B cell (primary cell): ENCODE measurements at regions not wholly inside any gene's neighbourhood (a gene's known extent, or its start where the extent isn't known, plus 50 kb on each side); places are given as distances from the start of the nearest gene placed in this dataset.

Experiments
- ATAC-seq: fragments of 200-7000 bp; cut with Tn5 transposase; one replicate; pipeline ENCODE4 v1.10.0; 2021; ENCODE audit warnings: low read depth, mild to moderate bottlenecking, moderate number of reproducible peaks, moderate library complexity
- CTCF ChIA-PET: fragments of 350-600 bp; sonication (Branson Sonifier 250); formaldehyde crosslinking; loops from one replicate; lab custom pipeline; 2021; ENCODE audit warnings: antibody characterized with exemption, inconsistent platforms; lab: Charles Lee
- POLR2A ChIA-PET: fragments of 350-600 bp; sonication (Branson Sonifier 250); formaldehyde crosslinking; loops from one replicate; lab custom pipeline; 2021; ENCODE audit warnings: antibody characterized with exemption; lab: Charles Lee
- DNase-seq: peaks from one replicate; pipeline ENCODE4 v3.0.0; 2013
- H2AFZ ChIP-seq: 2 replicates; pipeline ENCODE4 v1.6.1; 2012; ENCODE audit warnings: mild to moderate bottlenecking, low read depth, low read length; ENCODE audit not compliant: insufficient read depth, poor library complexity, severe bottlenecking
- H3K27ac ChIP-seq, 2 donors: 1 replicate in 1 of 2; 2 replicates in 1 of 2; pipeline ENCODE4 v1.5.1; 2012 to 2013; ENCODE audit warnings: low read length in 2 of 2, mild to moderate bottlenecking in 2 of 2, moderate library complexity in 1 of 2
- H3K27me3 ChIP-seq, 4 experiments: fragments of 200-600 bp in 1 of 4; sonication (generic) in 1 of 4; replicated peaks in 1 of 4; 1 replicate in 2 of 4; 2 replicates in 2 of 4; pipeline versions ENCODE4 v1.6.1 to v1.7.0; 2013 to 2016; ENCODE audit warnings: low read length in 3 of 4, mild to moderate bottlenecking in 2 of 4, mixed read lengths in 1 of 4, moderate library complexity in 1 of 4; ENCODE audit not compliant: insufficient read depth in 4 of 4, control insufficient read depth in 3 of 4; ENCODE audit errors: control extremely low read depth in 1 of 4
- H3K36me3 ChIP-seq, 2 experiments: replicated peaks in 1 of 2; 1 replicate in 1 of 2; 2 replicates in 1 of 2; pipeline versions ENCODE4 v1.6.1 to v1.7.1; 2013; ENCODE audit warnings: low read length in 1 of 2; ENCODE audit not compliant: insufficient read depth in 2 of 2, control insufficient read depth in 1 of 2; ENCODE audit errors: control extremely low read depth in 1 of 2, extremely low read depth in 1 of 2
- H3K4me1 ChIP-seq, 2 donors: fragments of 200-600 bp in 1 of 2; sonication (generic) in 1 of 2; 1 replicate in 1 of 2; 2 replicates in 1 of 2; pipeline versions ENCODE4 v1.5.1 to v1.6.1; 2013 to 2017; ENCODE audit warnings: low read length in 2 of 2; ENCODE audit not compliant: control insufficient read depth in 2 of 2, insufficient read depth in 2 of 2
- H3K4me2 ChIP-seq: replicated peaks from 2 replicates; pipeline ENCODE3; 2012; ENCODE audit warnings: mild to moderate bottlenecking, low read depth, low read length; ENCODE audit not compliant: poor library complexity, severe bottlenecking
- H3K4me3 ChIP-seq, 5 experiments: fragments of 200-600 bp in 1 of 5; sonication (generic) in 1 of 5; 1 replicate in 3 of 5; 2 replicates in 2 of 5; pipeline versions ENCODE4 v1.5.1 to v1.7.0; 2011 to 2016; ENCODE audit warnings: low read length in 4 of 5, mild to moderate bottlenecking in 4 of 5, low read depth in 2 of 5, control low read depth in 1 of 5, moderate library complexity in 1 of 5; ENCODE audit not compliant: insufficient read depth in 1 of 5; ENCODE audit errors: control extremely low read depth in 1 of 5, extremely low read depth in 1 of 5
- H3K79me2 ChIP-seq: fragments of 200-600 bp; sonication (generic); one replicate; pipeline ENCODE4 v1.6.0; 2016; ENCODE audit warnings: low read length; ENCODE audit not compliant: control insufficient read depth, insufficient read depth
- H3K9ac ChIP-seq: fragments of 200-600 bp; sonication (generic); 2 replicates; pipeline ENCODE4 v1.6.1; 2017; ENCODE audit warnings: mild to moderate bottlenecking, low read length, moderate library complexity
- H3K9me3 ChIP-seq, 3 donors: one replicate each; pipeline versions ENCODE4 v1.6.1 to v1.7.1; 2013; ENCODE audit warnings: low read length in 2 of 3; ENCODE audit not compliant: control insufficient read depth in 2 of 3, insufficient read depth in 1 of 3; ENCODE audit errors: control extremely low read depth in 1 of 3
- H4K20me1 ChIP-seq: 2 replicates; pipeline ENCODE4 v1.6.0; 2012; ENCODE audit warnings: mild to moderate bottlenecking, low read length; ENCODE audit not compliant: insufficient read depth, control insufficient read depth, poor library complexity, severe bottlenecking
- H3K27ac Mint-ChIP-seq: one replicate; pipeline ENCODE4 v1.8.0; 2021; ENCODE audit warnings: mixed read lengths
- H3K27me3 Mint-ChIP-seq: one replicate; pipeline ENCODE4 v1.8.0; 2021; ENCODE audit warnings: mixed read lengths
- H3K4me1 Mint-ChIP-seq: one replicate; pipeline ENCODE4 v1.8.0; 2021; ENCODE audit warnings: mixed read lengths
- H3K4me3 Mint-ChIP-seq: one replicate; pipeline ENCODE4 v1.8.0; 2021; ENCODE audit warnings: mixed read lengths
- H3K9me3 Mint-ChIP-seq: one replicate; pipeline ENCODE4 v1.8.0; 2022; ENCODE audit warnings: mixed read lengths; ENCODE audit not compliant: insufficient read depth
- CTCF ChIP-seq: fragments of 200-600 bp; IDR thresholded peaks from one replicate; pipeline ENCODE4 v1.8.0; 2022; ENCODE audit warnings: antibody characterized with exemption, mild to moderate bottlenecking
- EZH2 ChIP-seq: IDR thresholded peaks from 2 replicates; pipeline ENCODE4 v1.6.1; 2012; ENCODE audit warnings: borderline replicate concordance, low read depth, mild to moderate bottlenecking, moderate library complexity, low read length; ENCODE audit not compliant: insufficient read depth, poor library complexity, severe bottlenecking
- WGBS: methylation state at CpG from one replicate; pipeline ENCODE4 v1.1.5; 2013; ENCODE audit warnings: missing lambda C conversion rate; ENCODE audit not compliant: insufficient coverage; 5-methylcytosine and 5-hydroxymethylcytosine counted together
- intact Hi-C: fragments of 100-400 bp; cut with micrococcal nuclease; formaldehyde crosslinking; loops from one replicate; pipeline ENCODE4 v1.10.0; 2022

- Histone ChIP-seq H3K27ac (no peak overlapping the region), H2AFZ (no peak overlapping the region), H3K27me3 (no peaks in the 10 kb centered on the region), H3K4me3 (no peak overlapping the region), H3K4me1 (no peaks in the 10 kb centered on the region), H3K4me2 (no peak overlapping the region), H3K9me3 (peaks cover 0 to 26% (median 0%) of the 10 kb centered on the region in 3 donors), H4K20me1 (no peaks in the 10 kb centered on the region), H3K79me2 (no peaks in the 10 kb centered on the region), H3K9ac (no peak overlapping the region), H3K36me3 (no peaks in the 10 kb centered on the region)
- H3K4me1 Mint-ChIP-seq = peaks cover 4% of the 10 kb centered on the region
- TF ChIP-seq EZH2 (no peak), CTCF (no peak)
- no peaks in the 10 kb centered on the region for H3K27me3 Mint-ChIP-seq
- peaks cover 13% of the 10 kb centered on the region for H3K9me3 Mint-ChIP-seq
- no peak overlapping the region for H3K4me3 Mint-ChIP-seq
- no peak overlapping the region for H3K27ac Mint-ChIP-seq
- DNase-seq = no peak
- intact Hi-C loops = no loop called here
- 64% methylated on average over 11 of the region's 13 CpGs for whole genome bisulfite sequencing
- ChIA-PET POLR2A (no interaction called here), CTCF (no interaction called here)
- ATAC-seq = no peak
These were observed 359.8 kb upstream of the SALL3 start for GRCh38 chr18:78619854-78620253.

GRCh38 chr18:78620326-78620725, 359.3 kb upstream of the SALL3 start:
- H3K4me3 ChIP-seq = no peak overlapping the region
- no peaks in the 10 kb centered on the region for H3K27me3 ChIP-seq
- H3K27ac ChIP-seq = no peak overlapping the region
- no peak overlapping the region for H3K9ac ChIP-seq
- no peak for ATAC-seq
- no peak overlapping the region for H3K4me2 ChIP-seq
- peaks cover 0 to 3% of the 10 kb centered on the region in 2 donors for H3K4me1 ChIP-seq
- Mint-ChIP-seq H3K9me3 (peaks cover 9% of the 10 kb centered on the region), H3K27ac (no peak overlapping the region), H3K4me1 (peaks cover 4% of the 10 kb centered on the region), H3K27me3 (no peaks in the 10 kb centered on the region), H3K4me3 (no peak overlapping the region)
- no peak overlapping the region for H2AFZ ChIP-seq
- CTCF ChIA-PET = no interaction called here
- 91% methylated on average over 6 of the region's 6 CpGs for WGBS
- intact Hi-C loops = no loop called here
- no peaks in the 10 kb centered on the region for H4K20me1 ChIP-seq
- H3K36me3 ChIP-seq = no peaks in the 10 kb centered on the region
- H3K79me2 ChIP-seq = no peaks in the 10 kb centered on the region
- H3K9me3 ChIP-seq = peaks cover 0 to 26% (median 0%) of the 10 kb centered on the region in 3 donors
- POLR2A ChIA-PET = no interaction called here
- TF ChIP-seq CTCF (no peak), EZH2 (no peak)
- no peak for DNase-seq
